Ishikawa (cell line): ENCODE measurements at regions not wholly inside any gene's neighbourhood (a gene's known extent, or its start where the extent isn't known, plus 50 kb on each side); places are given as distances from the start of the nearest gene placed in this dataset.

Source experiments
- CEBPB ChIP-seq: IDR thresholded peaks from 2 replicates; pipeline ENCODE4 v1.6.1; 2012
- CREB1 ChIP-seq: IDR thresholded peaks from 2 replicates; pipeline ENCODE4 v1.6.1; 2012; ENCODE audit warnings: low read depth
- EP300 ChIP-seq: IDR thresholded peaks from 2 replicates; pipeline ENCODE4 v1.6.1; 2012; ENCODE audit warnings: borderline replicate concordance
- FOXM1 ChIP-seq: IDR thresholded peaks from 2 replicates; pipeline ENCODE4 v1.6.1; 2012; ENCODE audit warnings: low read depth, borderline replicate concordance
- MAX ChIP-seq: IDR thresholded peaks from 2 replicates; pipeline ENCODE4 v1.6.1; 2012
- NFIC ChIP-seq: IDR thresholded peaks from 2 replicates; pipeline ENCODE4 v1.6.1; 2012
- RAD21 ChIP-seq: IDR thresholded peaks from 2 replicates; pipeline ENCODE4 v1.6.1; 2012; ENCODE audit warnings: low read depth
- TAF1 ChIP-seq: IDR thresholded peaks from 2 replicates; pipeline ENCODE4 v1.6.1; 2012; ENCODE audit warnings: low read depth, mild to moderate bottlenecking
- TCF12 ChIP-seq: IDR thresholded peaks from 2 replicates; pipeline ENCODE4 v1.6.1; 2012; ENCODE audit warnings: low read depth
- USF1 ChIP-seq: IDR thresholded peaks from 2 replicates; pipeline ENCODE4 v1.6.1; 2012
- YY1 ChIP-seq: IDR thresholded peaks from 2 replicates; pipeline ENCODE4 v1.6.1; 2012; ENCODE audit warnings: low read depth
- TF ChIP-seq, protein P1 (sequence below): IDR thresholded peaks from 2 replicates; pipeline ENCODE4 v1.6.1; 2012; ENCODE audit warnings: low read depth, mild to moderate bottlenecking

- TF ChIP-seq MAX: no peak
- TF ChIP-seq EP300: no peak
- no peak for TF ChIP-seq CEBPB
- no peak for TF ChIP-seq TCF12
- TF ChIP-seq RAD21: no peak
- no peak for TF ChIP-seq FOXM1
- no peak for TF ChIP-seq TAF1
- no peak for TF ChIP-seq CREB1
- TF ChIP-seq YY1: no peak
- TF ChIP-seq, protein P1, sequence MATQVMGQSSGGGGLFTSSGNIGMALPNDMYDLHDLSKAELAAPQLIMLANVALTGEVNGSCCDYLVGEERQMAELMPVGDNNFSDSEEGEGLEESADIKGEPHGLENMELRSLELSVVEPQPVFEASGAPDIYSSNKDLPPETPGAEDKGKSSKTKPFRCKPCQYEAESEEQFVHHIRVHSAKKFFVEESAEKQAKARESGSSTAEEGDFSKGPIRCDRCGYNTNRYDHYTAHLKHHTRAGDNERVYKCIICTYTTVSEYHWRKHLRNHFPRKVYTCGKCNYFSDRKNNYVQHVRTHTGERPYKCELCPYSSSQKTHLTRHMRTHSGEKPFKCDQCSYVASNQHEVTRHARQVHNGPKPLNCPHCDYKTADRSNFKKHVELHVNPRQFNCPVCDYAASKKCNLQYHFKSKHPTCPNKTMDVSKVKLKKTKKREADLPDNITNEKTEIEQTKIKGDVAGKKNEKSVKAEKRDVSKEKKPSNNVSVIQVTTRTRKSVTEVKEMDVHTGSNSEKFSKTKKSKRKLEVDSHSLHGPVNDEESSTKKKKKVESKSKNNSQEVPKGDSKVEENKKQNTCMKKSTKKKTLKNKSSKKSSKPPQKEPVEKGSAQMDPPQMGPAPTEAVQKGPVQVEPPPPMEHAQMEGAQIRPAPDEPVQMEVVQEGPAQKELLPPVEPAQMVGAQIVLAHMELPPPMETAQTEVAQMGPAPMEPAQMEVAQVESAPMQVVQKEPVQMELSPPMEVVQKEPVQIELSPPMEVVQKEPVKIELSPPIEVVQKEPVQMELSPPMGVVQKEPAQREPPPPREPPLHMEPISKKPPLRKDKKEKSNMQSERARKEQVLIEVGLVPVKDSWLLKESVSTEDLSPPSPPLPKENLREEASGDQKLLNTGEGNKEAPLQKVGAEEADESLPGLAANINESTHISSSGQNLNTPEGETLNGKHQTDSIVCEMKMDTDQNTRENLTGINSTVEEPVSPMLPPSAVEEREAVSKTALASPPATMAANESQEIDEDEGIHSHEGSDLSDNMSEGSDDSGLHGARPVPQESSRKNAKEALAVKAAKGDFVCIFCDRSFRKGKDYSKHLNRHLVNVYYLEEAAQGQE: no peak
- TF ChIP-seq USF1: no peak
- TF ChIP-seq NFIC: no peak
These were observed 124.4 kb upstream of the RAG2 start for GRCh38 chr11:36722421-36722820.
